Dedifferentiated amniotic fluid mesenchymal stem cell (primary cell): ENCODE measurements at regions not wholly inside any gene's neighbourhood (a gene's known extent, or its start where the extent isn't known, plus 50 kb on each side); places are given as distances from the start of the nearest gene placed in this dataset.

Source experiments
- DNase-seq: peaks from one replicate; pipeline ENCODE4 v3.0.0-alpha.2; 2016; ENCODE audit errors: extremely low spot score

DNA sequence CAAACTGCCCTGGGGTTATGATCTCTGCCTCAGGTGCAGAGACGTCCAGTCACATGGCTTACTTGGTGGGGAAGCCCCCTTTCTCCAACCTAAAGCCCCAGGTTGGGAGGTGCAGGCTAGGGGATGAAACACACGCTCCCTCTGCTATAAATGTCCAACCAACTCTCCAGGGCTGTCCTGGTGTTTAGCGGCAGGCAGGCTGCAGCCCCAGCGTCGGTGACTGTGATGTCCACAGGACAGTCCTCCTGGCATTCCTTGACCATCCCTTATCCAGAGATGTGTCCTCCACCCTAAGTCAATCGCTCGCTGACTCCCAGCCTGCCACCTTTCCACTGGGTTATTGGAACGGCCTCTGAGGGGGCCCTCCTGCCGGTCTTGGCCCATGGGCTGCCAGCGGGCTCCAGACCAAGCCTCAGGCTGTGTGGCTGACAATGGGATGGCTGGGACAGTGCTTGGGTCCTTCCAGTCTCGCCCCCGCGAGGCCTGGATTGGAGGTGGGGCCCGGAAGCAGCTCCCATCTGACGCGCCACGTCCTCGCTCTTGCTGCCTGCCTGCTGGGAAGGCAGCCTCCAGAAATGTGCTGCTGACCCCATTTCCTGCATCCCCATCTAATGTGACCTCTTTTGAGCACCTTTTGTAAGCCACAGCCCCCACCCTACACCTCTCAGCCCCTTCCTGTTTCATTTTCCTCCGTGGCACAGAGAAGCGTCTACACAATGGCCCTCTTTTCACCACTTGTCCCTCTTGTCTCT is 60.8 kb upstream of the ADRA2C start:
- DNase-seq: no peak

DNA sequence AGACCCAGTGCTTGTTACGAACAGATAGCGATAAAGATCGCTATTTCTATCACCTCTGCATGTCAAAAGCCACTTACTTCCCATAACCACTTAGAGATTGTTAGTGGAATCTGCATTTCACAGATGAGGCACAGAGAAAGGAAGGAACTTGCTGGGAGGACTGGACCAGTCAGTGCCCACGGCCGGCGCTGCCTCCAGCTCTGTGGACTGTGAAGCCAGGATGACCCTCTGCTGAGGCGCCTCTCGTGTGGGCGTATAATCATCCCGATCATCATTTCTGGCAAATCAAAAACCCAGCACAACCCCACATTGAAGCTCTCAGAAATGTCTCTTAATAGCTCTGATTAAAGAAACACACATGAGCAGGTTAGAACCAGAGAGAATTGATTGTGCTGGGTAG is 61.5 kb upstream of the ADRA2C start:
- no peak for DNase-seq

DNA sequence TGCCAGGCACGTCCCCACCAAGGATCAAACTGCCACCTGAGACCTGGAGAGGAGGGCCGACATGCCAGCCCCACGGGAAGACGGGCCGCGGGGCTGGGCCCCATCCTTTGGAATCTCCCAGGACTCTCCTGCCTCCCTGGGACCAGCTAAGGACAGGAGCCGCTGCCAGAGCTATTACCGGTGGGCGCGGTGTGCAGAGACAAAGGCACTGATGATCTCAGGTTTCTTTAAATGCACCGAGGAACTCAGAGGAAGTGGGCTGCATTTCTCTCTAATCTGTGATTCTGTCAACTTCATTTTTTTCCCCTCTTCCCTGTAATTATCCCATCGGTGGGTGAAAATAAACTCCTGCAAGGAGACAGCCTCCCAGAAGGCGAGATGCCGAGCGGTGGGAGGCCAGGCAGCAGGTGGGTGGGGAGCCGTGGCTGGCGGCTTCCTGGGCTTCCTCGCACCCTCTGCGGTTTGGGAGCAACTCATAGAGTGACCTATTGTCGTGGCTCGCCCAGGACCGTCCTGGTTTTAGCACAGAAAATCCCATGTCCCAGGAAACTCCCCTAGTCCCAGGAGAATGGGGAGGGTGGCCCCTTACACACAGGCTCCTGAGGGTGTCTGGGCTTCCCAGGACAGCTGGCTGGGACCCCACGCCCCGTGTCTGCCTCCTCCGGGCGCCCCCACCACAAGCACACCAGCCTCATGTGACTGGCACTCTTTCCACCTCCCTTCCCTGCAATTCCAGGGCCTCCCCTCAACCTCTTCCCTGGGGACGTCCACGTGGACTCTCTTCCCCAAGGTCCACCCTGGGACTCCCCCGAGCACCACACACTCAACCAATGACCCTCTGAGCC is 62.3 kb upstream of the ADRA2C start:
- DNase-seq: no peak

DNA sequence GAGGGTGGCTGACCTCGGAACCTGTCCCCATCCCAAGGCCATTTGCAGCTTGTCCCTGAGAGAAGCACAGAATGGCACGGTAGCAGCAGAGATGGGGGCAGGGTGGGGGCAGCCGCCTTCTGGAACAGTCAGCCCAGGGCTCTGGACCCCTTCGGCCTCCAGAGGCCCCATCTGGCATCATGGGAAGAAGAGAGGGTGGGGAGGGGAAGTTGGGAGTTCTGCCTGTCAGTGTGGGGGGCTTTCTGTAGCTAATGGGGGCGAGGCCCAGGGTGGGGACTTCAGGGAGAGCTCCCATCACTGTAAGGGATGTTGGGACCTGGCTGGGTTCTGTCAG is 62.9 kb upstream of the ADRA2C start:
- DNase-seq: no peak

DNA sequence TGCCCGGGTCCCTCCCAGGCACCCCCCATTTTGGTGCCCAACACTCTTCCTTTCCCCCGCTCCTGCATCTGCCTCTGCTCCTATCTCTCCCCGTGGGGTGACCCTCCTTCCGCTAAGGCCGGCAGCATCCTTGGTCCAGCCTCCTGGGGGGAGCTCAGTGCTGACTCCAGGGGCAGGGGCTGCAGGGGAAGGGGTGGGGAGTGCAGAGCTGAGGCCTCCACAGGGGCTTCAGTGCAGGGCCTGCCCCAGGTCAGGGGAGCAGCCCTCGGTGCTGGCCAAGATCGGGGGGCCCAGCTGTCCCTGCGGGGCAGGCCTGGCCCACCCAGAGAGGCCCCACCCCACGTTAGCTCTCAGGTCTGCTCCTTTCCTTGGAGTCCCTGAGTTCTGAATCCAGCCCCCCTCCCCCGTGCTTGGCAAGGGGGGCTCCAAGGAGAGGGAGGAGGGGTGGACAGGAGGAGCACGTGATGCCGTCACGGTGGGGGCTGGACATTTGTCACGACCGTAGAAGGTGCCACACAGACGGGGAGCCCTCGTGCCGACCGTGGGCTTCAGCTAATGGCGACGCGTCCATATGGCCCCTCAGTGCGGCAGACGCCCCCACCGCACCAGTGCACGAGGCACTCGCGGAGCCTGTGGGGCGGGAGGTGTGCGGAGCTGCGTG is 63.5 kb upstream of the ADRA2C start:
- DNase-seq: no peak

DNA sequence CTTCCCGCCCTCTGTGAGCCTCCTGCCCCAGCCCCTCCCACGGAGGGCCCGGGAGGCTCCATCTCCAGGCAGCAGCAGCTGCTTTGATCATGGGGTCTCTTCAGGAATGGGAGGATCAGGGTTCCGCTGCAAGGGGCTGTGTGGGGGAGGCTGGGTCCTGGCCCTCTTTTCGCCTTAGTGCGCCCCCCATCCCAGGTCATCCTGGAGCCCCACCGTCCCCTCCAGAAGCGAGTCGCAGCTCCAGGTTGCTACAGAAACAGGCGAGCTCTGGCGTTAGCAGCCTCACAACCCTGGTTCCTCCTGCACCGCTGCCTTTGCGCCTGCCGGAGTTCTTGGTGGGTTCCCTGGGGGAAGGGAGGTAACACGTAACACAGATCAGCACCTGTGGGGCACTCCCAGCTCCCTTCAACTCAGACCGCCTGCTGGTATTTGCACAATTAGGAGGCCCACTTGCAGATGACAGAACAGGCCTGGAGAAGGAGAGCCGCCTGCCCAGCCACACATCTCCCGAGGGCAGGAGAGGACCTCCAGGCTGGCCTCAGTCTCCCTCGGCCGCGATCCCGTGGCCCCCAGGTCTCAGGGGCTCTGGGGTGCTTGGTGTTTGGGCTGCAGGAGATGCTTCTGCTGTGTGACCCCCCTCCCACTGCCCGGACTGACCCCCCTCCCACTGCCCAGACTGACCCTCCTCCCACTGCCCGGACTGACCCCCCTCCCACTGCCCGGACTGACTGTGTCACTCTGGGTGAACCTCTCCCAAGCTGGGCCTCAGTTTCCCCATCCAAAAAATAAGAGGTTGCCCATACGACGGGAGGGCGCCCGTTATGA is 64.2 kb upstream of the ADRA2C start:
- no peak for DNase-seq

DNA sequence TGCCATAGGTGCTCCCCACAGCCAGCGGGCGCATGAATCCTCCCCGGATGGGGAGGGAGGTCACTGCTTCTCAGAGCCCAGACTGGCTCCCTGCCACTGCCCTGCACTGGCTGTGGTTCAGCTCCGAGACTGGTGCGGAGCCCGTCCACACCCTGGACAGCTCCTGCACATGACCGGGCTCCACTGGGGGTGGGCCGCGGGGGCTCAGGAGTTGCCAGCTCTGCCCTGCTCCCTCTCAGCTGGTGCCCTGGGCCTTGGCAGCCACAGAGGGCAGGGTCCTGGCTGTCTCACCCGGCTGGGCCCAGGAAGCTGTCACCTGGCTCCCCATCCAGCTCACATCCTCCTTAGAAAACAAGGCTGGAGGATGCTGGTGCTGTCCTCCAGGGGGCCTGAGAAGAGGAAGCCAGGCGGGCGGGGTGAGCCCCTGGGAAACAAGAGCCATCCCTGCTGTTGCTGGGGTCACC is 64.9 kb upstream of the ADRA2C start:
- no peak for DNase-seq

DNA sequence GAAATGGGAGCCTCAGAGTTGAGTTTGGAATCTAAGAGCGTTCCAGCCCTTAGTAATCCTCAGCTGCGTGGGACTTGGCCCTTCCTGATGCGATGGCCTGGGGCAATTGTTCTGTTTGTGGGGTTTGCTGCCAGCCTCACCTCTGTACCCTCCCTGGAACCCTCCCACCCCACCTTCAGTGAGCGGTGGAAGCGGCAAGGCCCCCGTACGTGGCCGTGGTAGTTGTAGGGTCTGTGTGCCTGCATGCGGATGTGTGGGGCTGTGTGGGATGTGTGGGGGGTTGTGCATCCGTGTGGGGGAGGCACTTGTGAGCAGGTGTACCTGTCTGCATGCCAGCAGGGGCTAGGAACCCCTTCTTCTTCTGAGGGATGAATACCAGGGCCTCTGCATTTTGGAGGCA is 65.4 kb upstream of the ADRA2C start:
- no peak for DNase-seq

DNA sequence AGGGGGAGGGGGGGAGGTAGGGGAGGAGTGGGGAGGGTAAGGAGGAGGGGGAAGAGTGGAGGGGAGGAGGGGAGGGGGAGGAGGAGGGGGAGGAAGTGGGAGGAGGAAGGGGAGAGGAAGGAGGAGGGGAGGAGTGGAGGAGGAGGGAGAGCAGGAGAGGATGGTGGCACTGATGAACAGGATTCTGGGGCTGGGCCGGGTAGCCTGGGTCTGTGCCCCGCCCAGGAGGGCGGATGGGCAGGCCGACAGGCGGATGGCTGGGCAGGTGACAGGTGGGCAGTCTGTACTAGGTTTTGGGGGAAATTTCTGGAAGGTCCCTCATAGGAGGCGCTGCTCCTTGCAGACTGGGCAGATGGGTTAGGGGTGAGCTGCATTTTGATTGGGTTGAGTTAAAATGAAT is 66.0 kb upstream of the ADRA2C start:
- DNase-seq: no peak

- no peak for DNase-seq
These were observed 66.5 kb upstream of the ADRA2C start for GRCh38 chr4:3699678-3700077.

GRCh38 chr4:3699261-3699660 is 66.9 kb upstream of the ADRA2C start:
- no peak for DNase-seq

GRCh38 chr4:3697033-3697432 is 69.2 kb upstream of the ADRA2C start:
- DNase-seq: no peak

DNA sequence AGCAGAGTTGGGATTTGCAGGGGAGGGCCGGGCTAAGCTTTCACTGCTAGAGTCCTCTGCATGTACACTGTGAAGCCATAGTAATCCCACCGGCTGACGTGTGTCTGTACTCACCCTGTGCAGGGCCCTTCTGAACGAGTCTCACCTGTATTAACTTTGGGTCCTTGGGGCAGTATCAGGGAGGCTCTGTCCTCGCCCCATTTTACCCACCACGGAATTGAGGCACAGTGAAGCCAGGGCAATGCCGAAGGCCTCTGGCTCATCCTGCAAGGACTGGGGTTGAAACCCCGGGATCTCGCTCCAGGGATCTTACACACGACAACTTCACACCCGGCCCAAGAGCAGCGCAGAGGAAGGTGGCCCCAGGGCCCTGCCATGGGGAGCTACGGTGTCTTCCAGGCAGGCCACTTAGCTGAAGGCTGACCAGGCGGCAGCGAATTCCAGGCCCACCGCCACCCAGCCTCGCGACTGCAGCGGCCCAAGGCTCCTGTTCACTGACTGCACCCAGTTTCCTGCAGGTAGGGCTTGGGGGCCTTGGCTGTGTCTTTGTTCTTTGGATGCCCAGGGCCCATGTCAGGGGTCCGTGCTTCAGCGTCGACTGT is 75.5 kb upstream of the ADRA2C start:
- no peak for DNase-seq

- DNase-seq: no peak
These were observed 76.3 kb upstream of the ADRA2C start for GRCh38 chr4:3689576-3690550.

GRCh38 chr4:3689006-3689405 is 77.2 kb upstream of the ADRA2C start:
- DNase-seq: no peak

DNA sequence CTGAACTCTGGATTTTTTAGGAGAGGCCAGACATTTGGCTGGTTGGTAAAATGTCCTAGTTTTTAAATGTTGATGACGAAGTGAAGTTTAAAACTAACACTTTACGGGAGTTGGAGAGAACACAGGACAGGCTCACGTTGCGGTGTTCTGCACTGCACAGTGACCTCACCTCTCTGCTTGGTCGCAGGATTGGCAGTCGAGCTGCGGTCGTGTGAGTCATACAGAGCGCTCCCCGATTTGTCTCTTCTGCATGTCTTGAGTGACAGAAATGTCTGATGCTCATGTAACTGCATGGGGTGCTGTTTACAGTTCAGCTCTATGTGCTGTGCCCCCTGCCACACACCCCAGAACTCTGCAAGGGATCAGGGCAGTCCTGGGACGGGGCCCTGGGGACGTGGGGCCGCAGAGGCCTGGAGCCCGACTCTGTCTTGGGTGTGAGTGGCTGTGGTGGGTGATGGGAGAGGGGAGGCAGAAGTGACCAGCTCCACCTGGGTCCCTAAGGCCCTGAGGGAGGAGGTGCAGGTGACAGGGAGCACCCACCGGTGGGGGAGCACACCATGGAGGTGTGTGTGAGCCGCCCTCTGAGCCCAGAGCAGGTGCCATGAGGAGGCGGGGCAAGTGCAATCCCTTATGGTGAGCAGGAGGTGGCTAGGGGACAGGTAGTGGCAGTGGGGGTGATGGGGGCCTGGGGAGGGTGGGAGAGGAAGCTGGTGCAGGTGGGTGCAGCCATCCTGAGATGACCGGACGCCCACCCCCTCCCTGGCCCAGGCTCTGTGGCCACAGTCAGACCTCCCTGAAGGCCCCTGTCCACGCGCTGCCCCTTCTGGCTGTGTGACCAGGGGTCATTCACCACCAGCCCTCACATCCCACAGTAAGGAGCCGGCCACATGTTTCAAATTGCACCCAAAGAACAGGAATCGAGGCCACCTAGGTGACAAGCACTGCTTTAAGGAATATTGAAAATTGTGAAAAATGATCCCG is 77.9 kb upstream of the ADRA2C start:
- no peak for DNase-seq

DNA sequence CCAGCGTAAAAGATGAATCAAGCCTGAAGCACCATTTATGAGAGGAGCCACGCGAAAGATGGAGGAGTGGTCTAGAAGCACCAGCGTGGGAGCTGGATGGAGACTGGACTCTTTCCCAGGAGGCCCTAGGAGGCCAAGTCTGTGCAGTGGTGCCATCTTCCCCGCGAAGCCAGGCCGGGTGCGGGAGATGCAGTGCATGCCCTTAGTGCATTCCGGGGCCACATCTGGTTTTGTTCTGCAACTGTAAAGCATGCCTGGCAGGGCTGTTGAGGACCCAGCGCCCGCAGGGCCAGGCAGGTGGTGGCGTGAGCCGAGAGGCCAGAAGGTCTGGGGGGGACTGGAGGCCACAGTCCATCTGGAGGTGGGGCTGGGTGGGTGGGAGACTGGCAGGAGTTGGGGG is 78.6 kb upstream of the ADRA2C start:
- no peak for DNase-seq

DNA sequence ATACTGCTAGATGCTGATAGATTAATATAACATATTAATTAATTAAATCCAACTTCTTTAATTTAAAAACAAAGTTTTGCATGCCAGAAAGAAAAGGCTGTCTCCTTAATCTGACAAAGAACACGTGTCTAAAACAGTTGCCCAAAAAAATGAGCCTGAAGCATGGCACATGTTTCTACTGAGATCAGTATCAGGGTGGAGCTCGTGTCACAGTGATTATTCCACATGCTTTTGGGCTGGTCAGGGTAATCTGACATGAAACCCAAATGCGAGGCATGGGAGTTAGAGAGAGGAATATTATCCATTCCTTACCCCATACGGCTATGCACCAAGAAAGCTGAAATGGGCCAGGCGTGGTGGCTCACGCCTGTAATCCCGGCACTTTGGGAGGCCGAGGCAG is 79.4 kb upstream of the ADRA2C start:
- DNase-seq: no peak

GRCh38 chr4:3685081-3685645 is 81.0 kb upstream of the ADRA2C start:
- no peak for DNase-seq
